ENCODE measurements at regions not wholly inside any gene's neighbourhood (a gene's known extent, or its start where the extent isn't known, plus 50 kb on each side); places are given as distances from the start of the nearest gene placed in this dataset.

GRCh38 chr10:118873091-118873737 lies 118.4 kb upstream of the CACUL1 start (continued):
- no peak for TF ChIP-seq REST (IDR thresholded peaks at IDR 0.05)
- no peak for TF ChIP-seq CHD4 (IDR thresholded peaks at IDR 0.05; ENCODE audit: borderline replicate concordance)
- TF ChIP-seq NR3C1 (IDR thresholded peaks at IDR 0.05), result no peak
- no peak for TF ChIP-seq HOXB13 (CRISPR knock-in tag; IDR thresholded peaks at IDR 0.05; ENCODE audit: low read depth)
- TF ChIP-seq EHF (CRISPR knock-in tag; IDR thresholded peaks at IDR 0.05), result no peak
- TF ChIP-seq HEYL (CRISPR knock-in tag; IDR thresholded peaks at IDR 0.05), result no peak

GRCh38 chr10:118873738-118874105 lies 119.0 kb upstream of the CACUL1 start:
- Histone ChIP-seq H3K4me2 (peak overlapping the region; percentile 32; the same call in 1 of the 3 replicates), H3K9me3 (peaks cover 14% of the 10 kb centered on the region), H3K27ac (no peak overlapping the region), H3K4me1 (peaks cover 32% of the 10 kb centered on the region), H3K4me3 (no peak overlapping the region)
- ATAC-seq (no peak), FAIRE-seq (no peak), DNase-seq (ENCODE audit: low read depth in 1 of 2, low spot score in 1 of 2) (no peak)
- POLR2A ChIA-PET, result no interaction called here
- 38% methylated on average over 2 of the region's 2 CpGs for WGBS (ENCODE audit: missing lambda C conversion rate)
- TF ChIP-seq TP53 (CRISPR knock-in tag; IDR thresholded peaks at IDR 0.05) (no peak), POLR2AphosphoS2 (conservative IDR thresholded peaks at IDR 0.05; ENCODE audit: low read length) (no peak), TFCP2L1 (CRISPR knock-in tag; IDR thresholded peaks at IDR 0.05) (no peak), HEYL (CRISPR knock-in tag; IDR thresholded peaks at IDR 0.05) (no peak), BHLHE40 (IDR thresholded peaks at IDR 0.05; ENCODE audit: low read depth, low read length) (no peak), FOSB (CRISPR knock-in tag; IDR thresholded peaks at IDR 0.05) (no peak), POLR2A (IDR thresholded peaks at IDR 0.05; ENCODE audit: low read length) (no peak), ZFP36 (IDR thresholded peaks at IDR 0.05; ENCODE audit: borderline replicate concordance, partially characterized antibody) (no peak), RARB (CRISPR knock-in tag; IDR thresholded peaks at IDR 0.05) (no peak), RCOR1 (IDR thresholded peaks at IDR 0.05; ENCODE audit: low read depth, low read length) (no peak)
- CTCF ChIA-PET, result no interaction called here

GRCh38 chr10:118874171-118874570 lies 119.4 kb upstream of the CACUL1 start:
- ChIA-PET CTCF (interaction anchor here (0.6 kb wide), 1 partner anchor 1379 kb away, joined by 3 read pairs; no protein-coding TSS in a partner anchor), POLR2A (no interaction called here)
- 25% methylated on average over 2 of the region's 2 CpGs for WGBS (ENCODE audit: missing lambda C conversion rate)

More at GRCh38 chr10:118874171-118874570, 119.4 kb upstream of the CACUL1 start:
- TF ChIP-seq TP53 (CRISPR knock-in tag; IDR thresholded peaks at IDR 0.05) (no peak), JUNB (IDR thresholded peaks at IDR 0.05) (no peak), EHMT2 (IDR thresholded peaks at IDR 0.05; ENCODE audit: low read depth) (no peak), PBX3 (IDR thresholded peaks at IDR 0.05) (no peak), MAZ (IDR thresholded peaks at IDR 0.05; ENCODE audit: borderline replicate concordance, low read depth, low read length) (no peak), KDM5A (IDR thresholded peaks at IDR 0.05) (no peak), ZSCAN20 (CRISPR knock-in tag; IDR thresholded peaks at IDR 0.05) (no peak), USF2 (IDR thresholded peaks at IDR 0.05) (no peak), PHF8 (IDR thresholded peaks at IDR 0.05; ENCODE audit: borderline replicate concordance, low read depth) (no peak), MAFK (IDR thresholded peaks at IDR 0.05; ENCODE audit: partially characterized antibody) (no peak)
- no peak overlapping the region for H3K4me3 ChIP-seq
- peaks cover 17% of the 10 kb centered on the region for H3K9me3 ChIP-seq
- no peak for DNase-seq (ENCODE audit: low read depth in 1 of 2, low spot score in 1 of 2)
- ATAC-seq, result no peak
- H3K27ac ChIP-seq, result no peak overlapping the region
- peaks cover 32% of the 10 kb centered on the region for H3K4me1 ChIP-seq
- FAIRE-seq, result no peak
- no peak overlapping the region for H3K4me2 ChIP-seq
